OCI-LY3 (cell line): ENCODE measurements at regions not wholly inside any gene's neighbourhood (a gene's known extent, or its start where the extent isn't known, plus 50 kb on each side); places are given as distances from the start of the nearest gene placed in this dataset.

Experiments used
- CTCF ChIP-seq: fragments of 200-600, 300-600 bp; sonication (generic); IDR thresholded peaks from 2 replicates; pipeline ENCODE4 v1.5.1; 2014; ENCODE audit warnings: antibody characterized with exemption, low read length, low read depth
- EZH2phosphoT487 ChIP-seq: fragments of 200-600 bp; shearing (Covaris generic); IDR thresholded peaks from 2 replicates; pipeline ENCODE4 v1.6.1; 2018; ENCODE audit warnings: antibody characterized with exemption, mixed run types, low read depth

- TF ChIP-seq CTCF (no peak), EZH2phosphoT487 (no peak)
Measured at GRCh38 chr18:41372046-41372665, 582.9 kb upstream of the PIK3C3 start.
